ENCODE measurements at regions not wholly inside any gene's neighbourhood (a gene's known extent, or its start where the extent isn't known, plus 50 kb on each side); places are given as distances from the start of the nearest gene placed in this dataset.
"Not testable (repeated sequence)": the region's sequence is repeated elsewhere in the genome, so short reads cannot be mapped to it uniquely, and the experiment has no call there.

DNA sequence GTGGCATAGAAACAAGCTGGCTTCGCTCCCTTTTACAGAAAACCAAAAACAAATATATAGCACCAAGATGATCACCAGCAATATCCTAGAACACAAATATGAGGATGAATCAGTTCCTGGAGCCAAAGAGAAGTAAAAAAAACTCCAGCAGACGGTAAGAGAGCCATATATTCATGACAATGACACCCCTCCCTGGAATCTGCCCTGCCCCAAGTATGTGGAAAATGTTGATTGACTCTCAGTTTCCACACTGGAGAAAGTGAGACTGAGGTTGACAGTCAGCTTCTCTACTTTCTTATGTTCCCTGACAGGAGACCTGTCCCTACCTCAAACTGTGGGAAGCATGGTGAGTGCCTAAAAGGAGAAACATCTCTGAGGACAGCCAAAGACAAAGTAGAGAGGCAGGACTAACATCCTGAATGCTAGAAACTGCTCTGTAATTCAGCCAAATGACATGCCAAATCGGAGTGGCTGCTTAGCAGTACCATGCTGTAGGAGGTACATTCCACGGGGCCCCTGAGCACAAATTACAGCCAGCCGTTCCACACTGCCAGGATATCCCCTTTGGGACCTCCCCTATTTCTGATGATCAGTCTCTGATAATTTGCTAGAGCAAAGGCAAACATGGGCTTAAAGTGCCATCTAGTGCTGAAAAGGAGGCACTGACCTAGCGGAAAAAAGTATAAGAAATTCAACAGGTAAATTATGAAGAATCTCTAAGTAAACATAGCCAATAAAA lies 424.0 kb upstream of the RGMB start:
- intact Hi-C loops (cut with DNase I, micrococcal nuclease): loop anchor here in 1 of 2 experiments (1.0 to 5.0 kb wide), 2 partner anchors 1118 to 1167 kb away; partner anchors contain the start of gene RIOK2
- Mint-ChIP-seq H3K4me3 (no peak overlapping the region), H3K36me3 (ENCODE audit: low read depth) (no peaks in the 10 kb centered on the region), H3K4me1 (no peaks in the 10 kb centered on the region), H3K9me3 (ENCODE audit: low read depth) (peaks cover 9% of the 10 kb centered on the region), H3K27ac (no peak overlapping the region), H3K27me3 (no peaks in the 10 kb centered on the region)
- no peak for ATAC-seq
- DNase-seq: no peak
- ChIA-PET POLR2A (no interaction called here), CTCF (interaction anchor here (0.6 kb wide), 1 partner anchor 1440 kb away, joined by 4 read pairs; no protein-coding TSS in a partner anchor)

DNA sequence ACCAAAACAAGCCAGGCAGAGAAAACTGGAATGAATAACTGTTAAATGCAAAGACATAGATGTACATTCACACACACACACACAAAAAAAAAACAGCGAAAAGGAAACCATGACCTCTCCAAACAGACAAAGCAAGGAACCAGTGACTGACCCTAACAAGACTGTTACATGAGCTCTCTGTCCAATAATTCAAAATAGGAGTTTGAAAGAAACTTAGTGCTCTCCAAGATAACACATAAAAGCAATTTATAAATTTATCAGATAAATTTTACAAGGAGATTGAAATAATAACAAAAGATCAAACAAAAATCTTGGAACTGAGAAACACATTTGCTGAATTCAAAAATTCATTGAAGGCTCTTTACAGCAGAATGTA lies 423.5 kb upstream of the RGMB start:
- intact Hi-C loops (cut with DNase I, micrococcal nuclease): loop anchor here in 1 of 2 experiments (1.0 to 5.0 kb wide), 2 partner anchors 1119 to 1168 kb away; partner anchors contain the start of gene RIOK2
- DNase-seq (no peak), ATAC-seq (no peak)
- ChIA-PET CTCF (interaction anchor here (1.1 kb wide), 1 partner anchor 15 kb away, joined by 4 read pairs; no protein-coding TSS in a partner anchor), POLR2A (no interaction called here)
- H3K9me3 Mint-ChIP-seq (ENCODE audit: low read depth): peaks cover 9% of the 10 kb centered on the region
- H3K27ac Mint-ChIP-seq: no peak overlapping the region
- no peaks in the 10 kb centered on the region for H3K36me3 Mint-ChIP-seq (ENCODE audit: low read depth)
- no peaks in the 10 kb centered on the region for H3K27me3 Mint-ChIP-seq
- H3K4me1 Mint-ChIP-seq: no peaks in the 10 kb centered on the region
- no peak overlapping the region for H3K4me3 Mint-ChIP-seq

DNA sequence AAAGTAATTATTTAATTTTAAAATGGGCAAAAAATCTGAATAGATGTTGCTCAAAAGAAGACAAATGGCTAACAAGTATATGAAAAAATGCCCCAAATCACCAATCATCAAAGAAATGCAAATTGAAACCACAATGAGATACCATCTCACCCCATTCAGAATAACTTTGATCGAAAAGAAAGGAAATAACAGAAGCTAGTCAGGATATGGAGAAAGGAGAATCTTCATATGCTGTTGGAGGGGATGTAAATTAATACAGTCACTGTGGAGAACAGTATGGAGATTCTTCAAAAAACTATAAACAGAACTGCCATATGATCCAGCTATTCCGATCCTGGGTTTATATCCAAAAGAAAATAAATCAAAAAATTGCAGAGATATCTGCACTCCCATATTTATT lies 418.5 kb upstream of the RGMB start:
- Mint-ChIP-seq H3K4me3 (no peak overlapping the region), H3K4me1 (no peaks in the 10 kb centered on the region), H3K27ac (no peak overlapping the region), H3K36me3 (ENCODE audit: low read depth) (no peaks in the 10 kb centered on the region), H3K27me3 (no peaks in the 10 kb centered on the region), H3K9me3 (ENCODE audit: low read depth) (peaks cover 6% of the 10 kb centered on the region)
- ChIA-PET POLR2A (no interaction called here), CTCF (no interaction called here)
- ATAC-seq: no peak
- DNase-seq: no peak
- intact Hi-C loops (cut with DNase I, micrococcal nuclease): no loop called here

DNA sequence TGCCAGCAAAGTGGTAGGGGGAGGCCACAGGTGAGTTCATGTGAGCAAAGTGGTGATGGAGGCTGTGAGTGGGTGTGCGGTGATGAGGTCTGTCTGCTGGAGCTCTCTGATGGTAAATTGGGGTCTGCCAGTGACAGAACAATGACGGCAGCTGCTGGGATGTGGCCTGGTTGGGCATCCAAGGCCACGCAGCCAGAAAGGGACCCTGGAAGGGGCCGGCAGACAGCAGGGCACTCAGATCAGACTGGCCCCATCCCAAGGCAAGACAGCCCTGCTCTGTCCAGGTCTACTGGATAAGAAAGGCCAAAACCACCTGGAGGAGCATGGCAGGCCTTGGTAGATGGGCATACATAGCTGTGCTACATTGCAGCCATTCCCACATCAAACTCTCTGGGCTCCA lies 412.9 kb upstream of the RGMB start:
- ChIA-PET POLR2A (no interaction called here), CTCF (no interaction called here)
- DNase-seq (no peak), ATAC-seq (no peak)
- Mint-ChIP-seq H3K27me3 (no peaks in the 10 kb centered on the region), H3K27ac (no peak overlapping the region), H3K4me3 (no peak overlapping the region), H3K9me3 (ENCODE audit: low read depth) (peaks cover 3% of the 10 kb centered on the region), H3K4me1 (no peaks in the 10 kb centered on the region), H3K36me3 (ENCODE audit: low read depth) (no peaks in the 10 kb centered on the region)
- intact Hi-C loops (cut with DNase I, micrococcal nuclease): no loop called here

DNA sequence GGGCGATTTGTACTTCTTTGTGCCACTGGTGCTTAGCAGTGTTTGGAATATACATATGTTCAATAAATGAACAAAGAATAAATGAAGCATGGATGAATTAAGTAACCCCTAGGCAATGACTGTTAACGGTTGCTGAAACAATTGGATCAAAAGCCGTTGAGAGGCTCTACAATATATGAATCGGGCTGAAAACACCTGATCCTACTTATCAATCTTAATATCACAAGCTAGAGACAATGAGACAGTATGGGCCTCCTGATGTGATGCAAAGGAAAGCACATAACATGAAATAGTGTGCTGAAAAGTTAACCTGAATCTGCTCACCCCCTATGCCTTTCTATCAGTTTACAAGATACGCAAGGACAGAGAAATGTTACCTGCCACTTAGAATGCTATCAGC lies 410.3 kb upstream of the RGMB start:
- ATAC-seq: no peak
- ChIA-PET CTCF (no interaction called here), POLR2A (no interaction called here)
- Mint-ChIP-seq H3K27me3 (no peaks in the 10 kb centered on the region), H3K36me3 (ENCODE audit: low read depth) (no peaks in the 10 kb centered on the region), H3K4me3 (no peak overlapping the region), H3K4me1 (no peaks in the 10 kb centered on the region), H3K27ac (no peak overlapping the region), H3K9me3 (ENCODE audit: low read depth) (peaks cover 3% of the 10 kb centered on the region)
- intact Hi-C loops (cut with DNase I, micrococcal nuclease): no loop called here
- DNase-seq: no peak

DNA sequence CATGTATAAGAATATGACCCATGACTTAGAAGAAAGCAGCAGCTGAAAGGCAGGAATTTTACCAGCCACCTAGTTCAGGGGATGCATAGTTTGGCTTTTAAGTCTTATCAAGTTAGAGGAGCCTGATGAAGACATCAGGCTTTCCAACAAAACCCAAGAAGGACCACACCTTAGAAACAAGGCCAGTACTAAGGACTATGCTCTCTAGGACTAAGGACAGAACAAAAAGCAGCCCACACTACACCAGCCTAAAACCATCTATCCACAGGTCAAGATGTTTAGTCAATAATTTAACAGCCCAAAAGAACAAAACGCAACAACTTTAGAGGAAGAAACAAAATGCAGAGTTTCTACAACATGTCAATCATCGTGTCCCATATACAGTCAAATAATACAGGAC lies 408.9 kb upstream of the RGMB start:
- intact Hi-C loops (cut with DNase I, micrococcal nuclease): no loop called here
- Mint-ChIP-seq H3K9me3 (ENCODE audit: low read depth) (no peaks in the 10 kb centered on the region), H3K4me3 (no peak overlapping the region), H3K27me3 (no peaks in the 10 kb centered on the region), H3K36me3 (ENCODE audit: low read depth) (no peaks in the 10 kb centered on the region), H3K27ac (no peak overlapping the region), H3K4me1 (no peaks in the 10 kb centered on the region)
- no peak for ATAC-seq
- ChIA-PET POLR2A (no interaction called here), CTCF (interaction anchor here (1.5 kb wide), 1 partner anchor 14 kb away, joined by 4 read pairs; no protein-coding TSS in a partner anchor)
- no peak for DNase-seq

DNA sequence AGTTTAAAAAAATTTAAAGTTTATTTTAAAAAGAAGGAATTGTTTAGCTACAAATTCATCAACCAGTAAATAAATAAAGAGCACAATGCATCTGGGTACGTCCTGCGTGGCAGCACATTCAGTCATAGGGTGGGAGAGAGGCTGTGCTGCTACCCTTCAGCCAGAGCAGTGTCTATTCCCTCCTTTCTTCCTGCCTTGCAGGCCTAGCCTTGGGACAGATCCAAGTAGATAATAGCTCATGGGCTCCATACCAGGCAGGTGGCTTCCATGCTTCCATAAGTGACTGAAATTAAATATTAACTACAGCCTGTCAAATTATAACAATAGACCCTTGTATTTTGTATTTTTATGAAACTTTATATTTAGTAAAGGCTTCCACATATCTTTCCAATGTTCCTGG lies 408.3 kb upstream of the RGMB start:
- CTCF ChIA-PET: interaction anchor here (0.6 to 1.5 kb wide), 3 partner anchors 15 to 402 kb away, joined by 3 to 4 read pairs (median 4); no protein-coding TSS in a partner anchor
- no peak overlapping the region for H3K4me3 Mint-ChIP-seq
- intact Hi-C loops (cut with DNase I, micrococcal nuclease): no loop called here

GRCh38 chr5:98368141-98368540 lies 405.3 kb upstream of the RGMB start:
- Mint-ChIP-seq H3K36me3 (ENCODE audit: low read depth) (no peaks in the 10 kb centered on the region), H3K4me1 (no peaks in the 10 kb centered on the region), H3K27me3 (no peaks in the 10 kb centered on the region), H3K27ac (no peak overlapping the region), H3K9me3 (ENCODE audit: low read depth) (no peaks in the 10 kb centered on the region), H3K4me3 (no peak overlapping the region)
- DNase-seq (no peak), ATAC-seq (no peak)
- intact Hi-C loops (cut with DNase I, micrococcal nuclease): no loop called here
- ChIA-PET CTCF (no interaction called here), POLR2A (no interaction called here)

More for the DNA sequence above, 408.3 kb upstream of the RGMB start:
- Mint-ChIP-seq H3K36me3 (ENCODE audit: low read depth) (no peaks in the 10 kb centered on the region), H3K27ac (no peak overlapping the region), H3K4me1 (no peaks in the 10 kb centered on the region), H3K9me3 (ENCODE audit: low read depth) (no peaks in the 10 kb centered on the region), H3K27me3 (no peaks in the 10 kb centered on the region)
- DNase-seq (no peak), ATAC-seq (no peak)
- POLR2A ChIA-PET: no interaction called here

GRCh38 chr5:98372351-98372750 lies 401.1 kb upstream of the RGMB start:
- no peaks in the 10 kb centered on the region for H3K27me3 Mint-ChIP-seq
- no peaks in the 10 kb centered on the region for H3K9me3 Mint-ChIP-seq (ENCODE audit: low read depth)
- no peaks in the 10 kb centered on the region for H3K36me3 Mint-ChIP-seq (ENCODE audit: low read depth)
- ATAC-seq: no peak
- CTCF ChIA-PET: no interaction called here
- POLR2A ChIA-PET: no interaction called here
- H3K4me1 Mint-ChIP-seq: no peaks in the 10 kb centered on the region
- intact Hi-C loops (cut with DNase I, micrococcal nuclease): no loop called here
- H3K4me3 Mint-ChIP-seq: no peak overlapping the region
- DNase-seq: no peak
- H3K27ac Mint-ChIP-seq: no peak overlapping the region

GRCh38 chr5:98391921-98392625 lies 381.4 kb upstream of the RGMB start:
- ChIA-PET POLR2A (no interaction called here), CTCF (no interaction called here)
- Mint-ChIP-seq H3K4me3 (no peak overlapping the region), H3K4me1 (no peaks in the 10 kb centered on the region), H3K9me3 (ENCODE audit: low read depth) (no peaks in the 10 kb centered on the region), H3K36me3 (ENCODE audit: low read depth) (no peaks in the 10 kb centered on the region), H3K27me3 (no peaks in the 10 kb centered on the region), H3K27ac (no peak overlapping the region)
- DNase-seq: no peak
- intact Hi-C loops (cut with DNase I, micrococcal nuclease): no loop called here
- ATAC-seq: no peak

DNA sequence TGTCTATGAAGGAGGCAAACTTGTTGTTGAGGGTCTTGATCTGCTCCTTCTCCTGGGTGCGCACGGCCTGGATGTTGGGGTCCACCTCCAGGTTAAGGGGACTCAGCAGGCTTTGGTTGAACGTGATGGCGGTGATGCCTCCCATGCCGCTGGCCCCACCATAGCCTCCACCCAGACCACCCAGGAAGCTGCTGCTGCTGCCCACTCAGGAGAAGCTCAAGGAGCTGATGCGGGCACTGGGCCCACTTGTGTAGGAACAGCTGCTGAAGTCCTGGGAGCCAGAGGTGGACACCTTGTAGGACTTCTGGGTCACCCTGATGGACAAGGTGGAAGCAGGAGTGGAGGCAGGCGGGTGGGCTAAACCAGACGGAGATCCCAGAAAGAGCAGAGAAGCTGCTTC lies 380.3 kb upstream of the RGMB start:
- DNase-seq; H3K27me3 Mint-ChIP-seq; H3K4me3 Mint-ChIP-seq; H3K27ac Mint-ChIP-seq; intact Hi-C loops (cut with DNase I, micrococcal nuclease); H3K36me3 Mint-ChIP-seq (ENCODE audit: low read depth); H3K9me3 Mint-ChIP-seq (ENCODE audit: low read depth); H3K4me1 Mint-ChIP-seq; ATAC-seq; POLR2A ChIA-PET: not testable (repeated sequence)
- CTCF ChIA-PET: interaction anchor here (0.6 kb wide), 1 partner anchor 28 kb away, joined by 4 read pairs; no protein-coding TSS in a partner anchor

DNA sequence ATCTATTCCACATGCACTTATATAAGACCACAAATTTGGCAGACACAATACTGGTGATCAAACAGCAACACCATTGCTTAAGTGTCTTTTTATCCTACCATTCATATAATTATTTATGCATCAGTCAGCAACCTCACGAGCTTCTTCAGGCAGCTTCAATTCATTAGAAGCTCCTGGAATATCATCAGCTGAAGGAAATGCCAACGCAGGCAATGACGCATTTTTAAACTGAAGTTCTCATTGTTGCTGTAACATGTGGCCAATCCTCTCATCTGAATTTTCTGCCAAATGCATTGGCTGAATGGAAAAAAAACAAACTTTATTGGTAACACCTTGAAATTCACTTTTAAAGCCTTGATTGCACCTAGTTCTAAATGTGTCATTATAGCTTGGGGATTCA lies 376.4 kb upstream of the RGMB start:
- no peaks in the 10 kb centered on the region for H3K27me3 Mint-ChIP-seq
- no peak overlapping the region for H3K4me3 Mint-ChIP-seq
- ChIA-PET POLR2A (no interaction called here), CTCF (no interaction called here)
- intact Hi-C loops (cut with DNase I, micrococcal nuclease): no loop called here
- ATAC-seq (no peak), DNase-seq (no peak)
- no peak overlapping the region for H3K27ac Mint-ChIP-seq
- H3K9me3 Mint-ChIP-seq (ENCODE audit: low read depth): no peaks in the 10 kb centered on the region
- no peaks in the 10 kb centered on the region for H3K4me1 Mint-ChIP-seq
- no peaks in the 10 kb centered on the region for H3K36me3 Mint-ChIP-seq (ENCODE audit: low read depth)
